ENCODE measurements at regions not wholly inside any gene's neighbourhood (a gene's known extent, or its start where the extent isn't known, plus 50 kb on each side); places are given as distances from the start of the nearest gene placed in this dataset.

DNA sequence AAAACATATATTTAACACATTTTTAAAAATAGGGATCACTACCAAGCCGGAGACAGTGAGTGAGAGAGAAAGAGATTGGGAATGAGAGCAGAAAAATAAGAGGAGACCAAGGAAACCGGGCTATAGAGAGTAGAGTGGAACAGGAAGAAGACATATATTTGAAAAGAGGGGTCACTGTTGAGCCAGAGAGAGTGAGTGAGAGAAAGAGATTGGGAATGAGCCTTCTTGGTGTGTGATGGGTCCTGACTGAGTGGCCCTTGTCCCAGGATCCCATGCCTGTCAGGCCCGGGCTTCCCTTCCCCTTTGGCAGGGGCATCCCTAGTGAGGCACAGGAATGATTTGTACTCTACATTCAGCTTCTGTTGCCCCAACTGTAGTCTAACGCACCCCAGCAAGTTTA lies 646.6 kb downstream of the NTRK3 start:
- H3K36me3 ChIP-seq (ENCODE audit: control insufficient read depth, insufficient read depth, low read length), result no peaks in the 10 kb centered on the region
- no peaks in the 10 kb centered on the region for H3K27me3 ChIP-seq (ENCODE audit: control insufficient read depth, insufficient read depth, low read length)
- H3K4me3 ChIP-seq (ENCODE audit: low read depth, low read length), result no peak overlapping the region
- DNase-seq (ENCODE audit: low read depth), result no peak
- TF ChIP-seq, protein P1, sequence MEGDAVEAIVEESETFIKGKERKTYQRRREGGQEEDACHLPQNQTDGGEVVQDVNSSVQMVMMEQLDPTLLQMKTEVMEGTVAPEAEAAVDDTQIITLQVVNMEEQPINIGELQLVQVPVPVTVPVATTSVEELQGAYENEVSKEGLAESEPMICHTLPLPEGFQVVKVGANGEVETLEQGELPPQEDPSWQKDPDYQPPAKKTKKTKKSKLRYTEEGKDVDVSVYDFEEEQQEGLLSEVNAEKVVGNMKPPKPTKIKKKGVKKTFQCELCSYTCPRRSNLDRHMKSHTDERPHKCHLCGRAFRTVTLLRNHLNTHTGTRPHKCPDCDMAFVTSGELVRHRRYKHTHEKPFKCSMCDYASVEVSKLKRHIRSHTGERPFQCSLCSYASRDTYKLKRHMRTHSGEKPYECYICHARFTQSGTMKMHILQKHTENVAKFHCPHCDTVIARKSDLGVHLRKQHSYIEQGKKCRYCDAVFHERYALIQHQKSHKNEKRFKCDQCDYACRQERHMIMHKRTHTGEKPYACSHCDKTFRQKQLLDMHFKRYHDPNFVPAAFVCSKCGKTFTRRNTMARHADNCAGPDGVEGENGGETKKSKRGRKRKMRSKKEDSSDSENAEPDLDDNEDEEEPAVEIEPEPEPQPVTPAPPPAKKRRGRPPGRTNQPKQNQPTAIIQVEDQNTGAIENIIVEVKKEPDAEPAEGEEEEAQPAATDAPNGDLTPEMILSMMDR (IDR thresholded peaks at IDR 0.05; ENCODE audit: insufficient read depth, low read length, poor library complexity, severe bottlenecking), result no peak

DNA sequence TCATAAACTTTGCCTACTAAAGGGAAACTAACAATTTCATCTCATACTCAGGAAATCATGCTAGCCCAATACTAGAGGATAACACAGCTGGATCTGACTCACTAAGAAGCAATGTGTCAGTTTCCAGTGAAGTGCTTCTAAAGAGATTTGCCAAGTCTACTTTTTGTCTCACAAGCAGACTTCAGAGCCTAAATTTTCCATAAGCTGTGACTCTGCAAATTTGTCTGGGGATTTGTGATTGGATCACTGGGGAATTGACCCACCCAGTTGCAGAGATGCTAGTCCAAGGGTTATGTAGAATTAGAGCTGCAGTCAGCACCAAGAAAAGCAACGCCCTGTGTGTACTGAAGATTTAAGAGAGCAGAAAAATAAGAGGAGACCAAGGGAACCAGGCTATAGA lies 647.1 kb downstream of the NTRK3 start:
- DNase-seq (ENCODE audit: low read depth), result peak; percentile 50
- Histone ChIP-seq H3K36me3 (ENCODE audit: control insufficient read depth, insufficient read depth, low read length) (no peaks in the 10 kb centered on the region), H3K4me3 (ENCODE audit: low read depth, low read length) (no peak overlapping the region), H3K27me3 (ENCODE audit: control insufficient read depth, insufficient read depth, low read length) (no peaks in the 10 kb centered on the region)
- TF ChIP-seq, protein P1 (IDR thresholded peaks at IDR 0.05; ENCODE audit: insufficient read depth, low read length, poor library complexity, severe bottlenecking), result no peak

DNA sequence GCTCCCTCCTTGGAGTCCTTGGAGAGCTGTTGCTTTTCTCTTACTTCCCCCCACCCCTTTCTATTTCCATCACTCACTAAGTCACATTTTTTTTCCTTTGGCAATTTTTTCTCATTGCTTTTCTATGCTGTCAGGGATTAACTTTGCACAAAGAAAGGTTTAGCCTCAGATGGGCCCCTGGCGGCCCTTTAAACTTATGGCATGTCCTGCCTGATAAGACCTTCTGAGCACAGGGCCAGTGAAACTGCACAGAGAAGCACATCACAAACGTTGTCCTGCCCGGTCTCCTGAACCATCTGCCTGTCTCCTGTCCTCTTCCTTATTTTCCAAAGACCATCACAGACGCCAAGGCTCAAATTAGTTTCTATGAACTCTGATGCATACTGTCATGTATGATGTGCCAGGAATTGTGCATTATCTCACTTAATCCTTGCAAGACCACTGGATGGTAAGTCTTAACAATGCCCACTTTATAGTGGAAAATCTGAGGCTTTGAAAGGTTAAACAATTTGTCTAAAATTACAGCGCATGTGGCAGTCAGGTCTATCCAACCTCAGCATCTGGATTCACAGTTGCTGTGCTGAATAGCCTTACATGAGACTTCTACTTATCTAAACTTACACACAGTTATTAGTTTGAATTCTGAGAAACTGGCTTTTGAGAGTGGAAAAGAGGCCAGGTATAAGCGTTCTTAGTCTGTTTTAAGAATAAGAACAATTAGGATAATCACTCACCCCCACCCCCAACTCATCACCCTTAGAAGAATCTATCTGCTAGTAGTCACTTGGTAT lies 648.1 kb downstream of the NTRK3 start:
- DNase-seq (ENCODE audit: low read depth), result no peak
- Histone ChIP-seq H3K36me3 (ENCODE audit: control insufficient read depth, insufficient read depth, low read length) (no peaks in the 10 kb centered on the region), H3K4me3 (ENCODE audit: low read depth, low read length) (no peak overlapping the region), H3K27me3 (ENCODE audit: control insufficient read depth, insufficient read depth, low read length) (no peaks in the 10 kb centered on the region)
- TF ChIP-seq, protein P1 (IDR thresholded peaks at IDR 0.05; ENCODE audit: insufficient read depth, low read length, poor library complexity, severe bottlenecking), result no peak

DNA sequence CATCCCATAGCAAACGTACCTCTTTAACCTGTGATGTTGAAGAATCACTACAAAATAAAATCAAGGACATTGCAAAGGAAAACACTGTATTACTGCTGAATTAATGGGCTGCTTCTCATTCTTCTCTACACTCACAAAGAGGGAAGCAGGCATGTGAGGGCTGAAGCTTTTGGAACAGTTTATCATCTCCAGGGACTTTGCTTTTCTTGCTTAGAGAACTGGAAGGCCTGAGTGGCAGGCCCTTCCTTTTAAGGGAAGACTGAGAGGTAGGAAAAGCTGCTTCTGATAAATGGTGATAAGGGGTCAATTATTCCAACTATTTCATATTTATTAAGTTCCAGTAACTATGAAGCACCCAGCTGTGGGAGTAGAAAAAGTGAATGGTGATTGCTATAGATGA lies 649.6 kb downstream of the NTRK3 start:
- Histone ChIP-seq H3K36me3 (ENCODE audit: control insufficient read depth, insufficient read depth, low read length) (no peaks in the 10 kb centered on the region), H3K4me3 (ENCODE audit: low read depth, low read length) (no peak overlapping the region), H3K27me3 (ENCODE audit: control insufficient read depth, insufficient read depth, low read length) (no peaks in the 10 kb centered on the region)
- DNase-seq (ENCODE audit: low read depth), result no peak
- TF ChIP-seq, protein P1 (IDR thresholded peaks at IDR 0.05; ENCODE audit: insufficient read depth, low read length, poor library complexity, severe bottlenecking), result no peak

DNA sequence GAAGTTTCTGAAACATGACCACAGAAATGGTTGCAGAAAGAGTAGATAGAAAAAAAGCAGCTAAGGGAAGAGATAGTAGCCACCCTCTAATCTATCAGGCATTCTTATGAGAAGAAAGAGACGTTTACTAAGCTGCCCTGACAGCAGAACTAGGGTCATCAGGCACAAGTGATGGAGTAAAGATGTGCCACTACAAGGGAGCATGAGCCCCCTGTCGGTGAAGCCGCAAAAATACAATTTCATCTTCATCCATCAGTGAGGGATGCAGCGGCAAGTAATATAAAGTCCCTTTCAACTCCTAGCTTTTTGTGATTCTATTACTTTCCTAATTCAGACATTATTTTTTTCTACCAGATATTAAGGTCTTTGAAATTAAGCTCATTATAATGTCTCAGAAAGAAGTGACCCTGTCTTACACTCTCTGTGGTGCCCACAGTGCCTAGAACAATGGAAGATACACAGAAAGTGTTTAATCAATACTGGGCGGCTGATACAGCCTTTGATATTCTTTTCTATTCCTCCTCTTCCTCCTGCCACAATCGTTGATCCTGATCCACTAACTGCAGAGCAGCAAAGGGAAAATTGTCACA lies 651.6 kb downstream of the NTRK3 start:
- DNase-seq (ENCODE audit: low read depth), result no peak
- Histone ChIP-seq H3K36me3 (ENCODE audit: control insufficient read depth, insufficient read depth, low read length) (no peaks in the 10 kb centered on the region), H3K4me3 (ENCODE audit: low read depth, low read length) (no peak overlapping the region), H3K27me3 (ENCODE audit: control insufficient read depth, insufficient read depth, low read length) (no peaks in the 10 kb centered on the region)
- TF ChIP-seq, protein P1 (IDR thresholded peaks at IDR 0.05; ENCODE audit: insufficient read depth, low read length, poor library complexity, severe bottlenecking), result peak; percentile 61

Data from kidney epithelial cell (primary cell).